Neural progenitor cell (in vitro differentiated cells): ENCODE measurements at regions not wholly inside any gene's neighbourhood (a gene's known extent, or its start where the extent isn't known, plus 50 kb on each side); places are given as distances from the start of the nearest gene placed in this dataset.

Experiments used
- CTCF ChIP-seq: fragments of 200-600 bp; sonication (generic); IDR thresholded peaks from 2 replicates; pipeline ENCODE4 v1.5.1; 2017; ENCODE audit warnings: antibody characterized with exemption, mild to moderate bottlenecking
- EZH2phosphoT487 ChIP-seq: fragments of 200-600 bp; sonication (generic); IDR thresholded peaks from 2 replicates; pipeline ENCODE4 v1.6.1; 2017; ENCODE audit warnings: antibody characterized with exemption

DNA sequence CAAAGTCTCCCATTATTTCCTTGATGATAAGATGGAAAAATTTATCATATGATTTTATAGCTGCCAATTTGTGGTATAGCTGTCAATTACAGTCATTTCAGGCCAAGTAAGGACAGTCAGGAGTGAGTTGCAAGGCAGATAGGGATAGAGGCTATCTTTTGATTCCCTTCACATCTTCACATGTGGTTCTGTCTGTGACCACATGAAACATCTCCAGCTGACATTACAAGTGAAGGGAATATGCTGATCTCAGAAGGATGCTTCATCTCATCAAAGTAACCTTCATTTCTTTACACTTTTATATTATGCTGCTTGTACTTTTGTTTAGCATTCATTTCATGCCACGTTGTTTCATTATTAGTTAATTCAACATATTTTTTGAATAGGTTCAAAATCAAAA lies 136.9 kb upstream of the CFAP20DC start:
- TF ChIP-seq CTCF (no peak), EZH2phosphoT487 (no peak)
